ENCODE measurements at regions not wholly inside any gene's neighbourhood (a gene's known extent, or its start where the extent isn't known, plus 50 kb on each side); places are given as distances from the start of the nearest gene placed in this dataset.
A peak's percentile ranks its signal among the peaks of the same experiment; 100 is the strongest.

DNA sequence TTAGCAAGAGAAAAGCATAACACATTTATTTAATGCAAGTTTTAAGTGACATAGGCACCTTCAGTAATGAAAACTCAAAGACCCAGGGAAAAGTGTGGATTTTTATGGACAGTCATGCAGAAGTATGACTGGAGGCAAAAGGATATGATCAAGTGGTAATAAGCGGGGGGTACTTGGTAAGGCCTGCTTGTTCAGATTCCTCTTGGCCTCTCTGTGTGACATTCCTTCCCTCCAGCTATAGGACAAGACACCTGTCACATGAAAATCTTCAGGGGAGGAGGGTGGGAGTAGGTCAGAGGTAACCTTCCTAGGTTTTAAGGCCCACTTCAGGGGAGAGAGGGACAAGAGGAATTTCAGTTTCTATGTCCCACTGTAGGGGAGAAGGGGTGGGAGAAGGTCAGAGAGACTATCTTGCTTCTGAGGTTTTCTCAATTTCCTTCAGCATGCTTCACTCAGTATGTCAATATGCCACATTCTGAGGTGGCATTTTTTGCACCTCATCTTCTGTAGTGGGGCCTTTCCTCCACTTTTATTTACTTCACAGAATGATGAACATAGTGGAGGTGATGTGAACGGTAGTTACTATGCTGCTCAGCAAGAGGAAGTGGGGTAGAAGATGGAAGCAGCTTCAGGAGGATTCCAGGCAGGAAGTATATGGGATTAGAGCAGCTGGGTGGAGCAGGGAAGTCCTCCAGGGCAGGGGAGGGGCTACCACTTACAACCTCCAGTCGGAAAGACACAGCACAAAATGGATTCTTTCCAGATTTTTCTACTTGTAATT lies 73.2 kb upstream of the RFC3 start:
- peak; percentile 20 for DNase-seq (ENCODE audit: low spot score)
- Histone ChIP-seq H3K9me3 (ENCODE audit: low read depth, low read length, poor library complexity, severe bottlenecking) (no peaks in the 10 kb centered on the region), H3K27me3 (replicated peaks; ENCODE audit: insufficient read depth, low read depth, low read length, poor library complexity) (no peaks in the 10 kb centered on the region), H3K4me1 (ENCODE audit: insufficient read depth, low read length, poor library complexity, severe bottlenecking) (peaks cover 5% of the 10 kb centered on the region), H3K4me3 (ENCODE audit: low read depth, low read length, poor library complexity, severe bottlenecking) (no peak overlapping the region), H3K27ac (ENCODE audit: low read depth, low read length, poor library complexity, severe bottlenecking) (no peak overlapping the region), H3K36me3 (ENCODE audit: insufficient read depth, low read length, poor library complexity, severe bottlenecking) (no peaks in the 10 kb centered on the region)
- CTCF ChIA-PET: no interaction called here
- intact Hi-C loops (cut with micrococcal nuclease; ENCODE audit: unreplicated experiment): no loop called here
- no peak for TF ChIP-seq EZH2 (IDR thresholded peaks at IDR 0.05; ENCODE audit: borderline replicate concordance, low read depth, low read length, poor library complexity, severe bottlenecking)
- TF ChIP-seq, protein P1, sequence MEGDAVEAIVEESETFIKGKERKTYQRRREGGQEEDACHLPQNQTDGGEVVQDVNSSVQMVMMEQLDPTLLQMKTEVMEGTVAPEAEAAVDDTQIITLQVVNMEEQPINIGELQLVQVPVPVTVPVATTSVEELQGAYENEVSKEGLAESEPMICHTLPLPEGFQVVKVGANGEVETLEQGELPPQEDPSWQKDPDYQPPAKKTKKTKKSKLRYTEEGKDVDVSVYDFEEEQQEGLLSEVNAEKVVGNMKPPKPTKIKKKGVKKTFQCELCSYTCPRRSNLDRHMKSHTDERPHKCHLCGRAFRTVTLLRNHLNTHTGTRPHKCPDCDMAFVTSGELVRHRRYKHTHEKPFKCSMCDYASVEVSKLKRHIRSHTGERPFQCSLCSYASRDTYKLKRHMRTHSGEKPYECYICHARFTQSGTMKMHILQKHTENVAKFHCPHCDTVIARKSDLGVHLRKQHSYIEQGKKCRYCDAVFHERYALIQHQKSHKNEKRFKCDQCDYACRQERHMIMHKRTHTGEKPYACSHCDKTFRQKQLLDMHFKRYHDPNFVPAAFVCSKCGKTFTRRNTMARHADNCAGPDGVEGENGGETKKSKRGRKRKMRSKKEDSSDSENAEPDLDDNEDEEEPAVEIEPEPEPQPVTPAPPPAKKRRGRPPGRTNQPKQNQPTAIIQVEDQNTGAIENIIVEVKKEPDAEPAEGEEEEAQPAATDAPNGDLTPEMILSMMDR (conservative IDR thresholded peaks at IDR 0.05; ENCODE audit: low read depth, low read length): no peak
- POLR2A ChIA-PET (ENCODE audit: low non-redundant PET): interaction anchor here (0.6 kb wide), 1 partner anchor 96 kb away, joined by 3 read pairs; no protein-coding TSS in a partner anchor
- BruUV-seq (replicated peaks): no TSS peak

DNA sequence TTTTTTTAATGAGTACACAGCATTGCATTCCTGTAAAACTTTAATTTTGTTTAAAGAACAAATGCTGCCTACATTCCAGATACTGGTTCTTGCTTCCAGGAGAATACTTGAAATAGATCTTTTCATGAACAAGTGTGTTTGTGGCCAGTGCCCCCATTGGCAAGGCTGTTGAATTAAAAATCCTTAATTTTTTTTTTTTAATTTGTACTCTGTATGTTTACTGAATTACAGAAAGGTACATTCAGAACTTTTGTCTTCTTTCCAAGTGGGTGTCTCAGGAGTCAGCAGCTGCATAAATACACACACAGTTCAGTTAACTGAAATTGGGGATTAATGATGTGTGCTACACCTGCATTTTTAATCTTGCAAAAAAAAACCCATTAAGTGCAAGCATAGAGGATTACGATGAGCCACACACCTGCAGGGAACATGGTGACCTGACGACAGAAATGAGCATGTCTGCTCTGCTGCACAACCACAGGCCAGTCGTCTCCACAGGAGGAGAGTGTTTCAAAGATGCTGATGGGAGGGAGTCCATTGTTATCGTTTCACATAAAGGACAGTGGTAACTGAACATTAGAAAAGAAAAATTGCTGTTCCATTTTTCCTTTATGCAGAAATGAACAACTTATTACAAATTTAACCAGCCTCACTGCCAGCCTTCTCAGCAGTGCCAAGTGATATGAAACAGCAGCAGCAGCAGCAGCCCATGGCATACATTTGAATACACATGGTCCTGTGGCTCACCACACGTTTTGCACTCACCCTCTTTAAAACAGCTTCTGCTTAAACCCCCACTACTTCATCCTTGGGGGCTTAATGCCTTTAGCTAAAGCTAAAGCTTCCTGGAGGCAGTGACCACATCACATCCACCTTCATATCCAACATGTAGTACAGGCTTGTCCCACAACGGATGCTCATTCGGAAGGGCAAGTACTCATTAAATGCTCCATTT lies 72.3 kb upstream of the RFC3 start:
- BruUV-seq (replicated peaks): no TSS peak
- H3K9me3 ChIP-seq (ENCODE audit: low read depth, low read length, poor library complexity, severe bottlenecking): no peaks in the 10 kb centered on the region
- H3K4me3 ChIP-seq (ENCODE audit: low read depth, low read length, poor library complexity, severe bottlenecking): no peak overlapping the region
- intact Hi-C loops (cut with micrococcal nuclease; ENCODE audit: unreplicated experiment): no loop called here
- no peak overlapping the region for H3K27ac ChIP-seq (ENCODE audit: low read depth, low read length, poor library complexity, severe bottlenecking)
- ChIA-PET CTCF (no interaction called here), POLR2A (ENCODE audit: low non-redundant PET) (no interaction called here)
- H3K27me3 ChIP-seq (replicated peaks; ENCODE audit: insufficient read depth, low read depth, low read length, poor library complexity): no peaks in the 10 kb centered on the region
- H3K4me1 ChIP-seq (ENCODE audit: insufficient read depth, low read length, poor library complexity, severe bottlenecking): peaks cover 5% of the 10 kb centered on the region
- no peak for DNase-seq (ENCODE audit: low spot score)
- H3K36me3 ChIP-seq (ENCODE audit: insufficient read depth, low read length, poor library complexity, severe bottlenecking): no peaks in the 10 kb centered on the region
- TF ChIP-seq, protein P1 (conservative IDR thresholded peaks at IDR 0.05; ENCODE audit: low read depth, low read length): no peak
- no peak for TF ChIP-seq EZH2 (IDR thresholded peaks at IDR 0.05; ENCODE audit: borderline replicate concordance, low read depth, low read length, poor library complexity, severe bottlenecking)

DNA sequence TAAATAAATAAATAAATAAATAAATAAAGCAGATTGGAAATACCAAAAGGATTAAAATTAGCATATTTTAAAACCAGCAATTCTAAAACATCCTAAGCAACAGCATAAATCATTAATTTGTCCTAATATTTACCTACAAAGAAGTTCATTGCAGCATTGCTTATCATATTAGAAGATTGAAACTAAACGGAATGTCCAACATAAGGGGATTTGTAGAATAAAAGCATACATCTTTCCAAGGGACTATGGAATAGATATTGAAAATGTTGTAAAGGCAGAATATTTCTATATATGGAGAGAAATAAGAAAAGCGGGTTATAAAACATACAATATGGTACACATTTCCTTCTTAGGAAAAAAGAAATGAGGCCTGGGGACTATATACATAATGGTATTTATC lies 71.1 kb upstream of the RFC3 start:
- H3K36me3 ChIP-seq (ENCODE audit: insufficient read depth, low read length, poor library complexity, severe bottlenecking): no peaks in the 10 kb centered on the region
- POLR2A ChIA-PET (ENCODE audit: low non-redundant PET): no interaction called here
- TF ChIP-seq EZH2 (IDR thresholded peaks at IDR 0.05; ENCODE audit: borderline replicate concordance, low read depth, low read length, poor library complexity, severe bottlenecking): no peak
- TF ChIP-seq, protein P1 (conservative IDR thresholded peaks at IDR 0.05; ENCODE audit: low read depth, low read length): no peak
- CTCF ChIA-PET: no interaction called here
- H3K27ac ChIP-seq (ENCODE audit: low read depth, low read length, poor library complexity, severe bottlenecking): no peak overlapping the region
- BruUV-seq (replicated peaks): no TSS peak
- intact Hi-C loops (cut with micrococcal nuclease; ENCODE audit: unreplicated experiment): no loop called here
- no peak overlapping the region for H3K4me3 ChIP-seq (ENCODE audit: low read depth, low read length, poor library complexity, severe bottlenecking)
- no peaks in the 10 kb centered on the region for H3K9me3 ChIP-seq (ENCODE audit: low read depth, low read length, poor library complexity, severe bottlenecking)
- DNase-seq (ENCODE audit: low spot score): no peak
- no peaks in the 10 kb centered on the region for H3K27me3 ChIP-seq (replicated peaks; ENCODE audit: insufficient read depth, low read depth, low read length, poor library complexity)
- H3K4me1 ChIP-seq (ENCODE audit: insufficient read depth, low read length, poor library complexity, severe bottlenecking): peaks cover 5% of the 10 kb centered on the region
